HCT116 (cell line): ENCODE measurements at regions not wholly inside any gene's neighbourhood (a gene's known extent, or its start where the extent isn't known, plus 50 kb on each side); places are given as distances from the start of the nearest gene placed in this dataset.

Experiments
- CEBPB ChIP-seq: IDR thresholded peaks from 2 replicates; pipeline ENCODE4 v1.6.1; 2012; ENCODE audit warnings: low read depth
- EZH2 ChIP-seq: fragments of 200-600 bp; sonication (generic); IDR thresholded peaks from 2 replicates; pipeline ENCODE4 v1.6.1; 2017; ENCODE audit warnings: antibody characterized with exemption, mixed run types
- FOSL1 ChIP-seq: IDR thresholded peaks from 2 replicates; pipeline ENCODE4 v1.6.1; 2012; ENCODE audit warnings: low read depth
- JUND ChIP-seq: IDR thresholded peaks from 2 replicates; pipeline ENCODE4 v1.6.1; 2012
- POLR2A ChIP-seq: IDR thresholded peaks from 2 replicates; pipeline ENCODE4 v1.7.0; 2011; ENCODE audit warnings: borderline replicate concordance; ENCODE audit not compliant: insufficient read depth, insufficient read length; ENCODE audit errors: extremely low read depth
- POLR2AphosphoS5 ChIP-seq: IDR thresholded peaks from 2 replicates; pipeline ENCODE4 v1.6.1; 2011; ENCODE audit warnings: mild to moderate bottlenecking, low read depth, low read length, moderate library complexity
- TF ChIP-seq, protein P1 (sequence below), 3 experiments: fragments of 200-600 bp in 1 of 3; sonication (generic) in 1 of 3; IDR thresholded peaks in 2 of 3; conservative IDR thresholded peaks in 1 of 3; 2 replicates each; pipeline ENCODE4 v1.5.1; 2012 to 2017; ENCODE audit warnings: low read depth in 2 of 3, low read length in 2 of 3, antibody characterized with exemption in 1 of 3, borderline replicate concordance in 1 of 3, control low read depth in 1 of 3, mild to moderate bottlenecking in 1 of 3, mixed read lengths in 1 of 3, mixed run types in 1 of 3, moderate library complexity in 1 of 3; ENCODE audit not compliant: insufficient read depth in 1 of 3

- TF ChIP-seq POLR2AphosphoS5 (no peak), POLR2A (no peak), EZH2 (no peak), JUND (no peak), FOSL1 (no peak), CEBPB (no peak)
- TF ChIP-seq, protein P1, sequence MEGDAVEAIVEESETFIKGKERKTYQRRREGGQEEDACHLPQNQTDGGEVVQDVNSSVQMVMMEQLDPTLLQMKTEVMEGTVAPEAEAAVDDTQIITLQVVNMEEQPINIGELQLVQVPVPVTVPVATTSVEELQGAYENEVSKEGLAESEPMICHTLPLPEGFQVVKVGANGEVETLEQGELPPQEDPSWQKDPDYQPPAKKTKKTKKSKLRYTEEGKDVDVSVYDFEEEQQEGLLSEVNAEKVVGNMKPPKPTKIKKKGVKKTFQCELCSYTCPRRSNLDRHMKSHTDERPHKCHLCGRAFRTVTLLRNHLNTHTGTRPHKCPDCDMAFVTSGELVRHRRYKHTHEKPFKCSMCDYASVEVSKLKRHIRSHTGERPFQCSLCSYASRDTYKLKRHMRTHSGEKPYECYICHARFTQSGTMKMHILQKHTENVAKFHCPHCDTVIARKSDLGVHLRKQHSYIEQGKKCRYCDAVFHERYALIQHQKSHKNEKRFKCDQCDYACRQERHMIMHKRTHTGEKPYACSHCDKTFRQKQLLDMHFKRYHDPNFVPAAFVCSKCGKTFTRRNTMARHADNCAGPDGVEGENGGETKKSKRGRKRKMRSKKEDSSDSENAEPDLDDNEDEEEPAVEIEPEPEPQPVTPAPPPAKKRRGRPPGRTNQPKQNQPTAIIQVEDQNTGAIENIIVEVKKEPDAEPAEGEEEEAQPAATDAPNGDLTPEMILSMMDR (IDR thresholded peaks at IDR 0.05 in 2 of 3, conservative IDR thresholded peaks at IDR 0.05 in 1 of 3; ENCODE audit: borderline replicate concordance in 1 of 3, insufficient read depth in 1 of 3, low read depth in 2 of 3, low read length in 2 of 3) = no peak
These were observed 292.9 kb downstream of the THBS2 start for GRCh38 chr6:168960551-168961263.
